MCF 10A (cell line): ENCODE measurements at regions not wholly inside any gene's neighbourhood (a gene's known extent, or its start where the extent isn't known, plus 50 kb on each side); places are given as distances from the start of the nearest gene placed in this dataset.

Source experiments
- BruUV-seq: library from RNA; stranded (reverse); fragments of 400-500 nt; replicated peaks from 2 replicates; lab custom pipeline; 2021; lab: Mats Ljungman, UMichigan
- CTCF ChIA-PET: fragments of 300-600 bp; sonication (Branson Sonifier 250); formaldehyde crosslinking; extraction: SDS; loops from one replicate; lab custom pipeline; 2021; ENCODE audit warnings: antibody characterized with exemption, inconsistent platforms; lab: Yijun Ruan, JAX
- POLR2A ChIA-PET: fragments of 300-600, 350-650 bp; sonication (Branson Sonifier 250); formaldehyde crosslinking; extraction: SDS; loops from one replicate; lab custom pipeline; 2020; ENCODE audit warnings: antibody characterized with exemption, inconsistent platforms; lab: Yijun Ruan, JAX
- DNase-seq: peaks from one replicate; pipeline ENCODE4 v3.0.0-alpha.2; 2018; ENCODE audit not compliant: unreplicated experiment
- H3K27ac Mint-ChIP-seq: one replicate; pipeline ENCODE4 v1.8.0; 2022; ENCODE audit warnings: mild to moderate bottlenecking, low read depth, mixed read lengths; ENCODE audit not compliant: unreplicated experiment
- H3K27me3 Mint-ChIP-seq: one replicate; pipeline ENCODE4 v1.8.0; 2022; ENCODE audit warnings: mixed read lengths; ENCODE audit not compliant: insufficient read depth, unreplicated experiment
- H3K36me3 Mint-ChIP-seq: one replicate; pipeline ENCODE4 v1.8.0; 2022; ENCODE audit warnings: mild to moderate bottlenecking, moderate library complexity, mixed read lengths; ENCODE audit not compliant: insufficient read depth, unreplicated experiment
- H3K4me1 Mint-ChIP-seq: one replicate; pipeline ENCODE4 v1.8.0; 2022; ENCODE audit warnings: mixed read lengths; ENCODE audit not compliant: insufficient read depth, unreplicated experiment
- H3K4me3 Mint-ChIP-seq: one replicate; pipeline ENCODE4 v1.8.0; 2022; ENCODE audit warnings: mild to moderate bottlenecking, moderate library complexity, mixed read lengths; ENCODE audit not compliant: unreplicated experiment
- H3K9me3 Mint-ChIP-seq: one replicate; pipeline ENCODE4 v1.8.0; 2022; ENCODE audit warnings: mixed read lengths; ENCODE audit not compliant: unreplicated experiment
- CTCF ChIP-seq: fragments of 200-600 bp; IDR thresholded peaks from one replicate; pipeline ENCODE4 v1.8.0; 2022; ENCODE audit warnings: antibody characterized with exemption, mild to moderate bottlenecking; ENCODE audit not compliant: unreplicated experiment
- intact Hi-C: fragments of 100-400 bp; cut with micrococcal nuclease; formaldehyde crosslinking; loops from 2 replicates; pipeline ENCODE4 v1.14.1; 2022

- intact Hi-C loops, result no loop called here
- no TSS peak for BruUV-seq
- Mint-ChIP-seq H3K36me3 (no peaks in the 10 kb centered on the region), H3K9me3 (peaks cover 7% of the 10 kb centered on the region), H3K27ac (no peak overlapping the region), H3K27me3 (no peaks in the 10 kb centered on the region), H3K4me1 (peaks cover 6% of the 10 kb centered on the region), H3K4me3 (no peak overlapping the region)
- no peak for TF ChIP-seq CTCF
- POLR2A ChIA-PET, result interaction anchor here (0.8 kb wide), 1 partner anchor 9 kb away, joined by 3 read pairs; no protein-coding TSS in a partner anchor
- CTCF ChIA-PET, result no interaction called here
- no peak for DNase-seq
Measured at GRCh38 chr18:52216109-52216508, 123.9 kb upstream of the DCC start.

- intact Hi-C loops, result no loop called here
- no peak overlapping the region for H3K4me3 Mint-ChIP-seq
- CTCF ChIA-PET, result no interaction called here
- H3K9me3 Mint-ChIP-seq, result peaks cover 7% of the 10 kb centered on the region
- no peak overlapping the region for H3K27ac Mint-ChIP-seq
- no peak for DNase-seq
- TF ChIP-seq CTCF, result no peak
- no peaks in the 10 kb centered on the region for H3K27me3 Mint-ChIP-seq
- H3K4me1 Mint-ChIP-seq, result peaks cover 6% of the 10 kb centered on the region
- POLR2A ChIA-PET, result interaction anchor here (0.9 kb wide), 1 partner anchor 11 kb away, joined by 3 read pairs; no protein-coding TSS in a partner anchor
- no peaks in the 10 kb centered on the region for H3K36me3 Mint-ChIP-seq
- BruUV-seq, result no TSS peak
Measured at GRCh38 chr18:52216666-52217065, 123.3 kb upstream of the DCC start.

GRCh38 chr18:52219102-52219501, 120.9 kb upstream of the DCC start:
- Mint-ChIP-seq H3K27ac (peak overlapping the region; percentile 47), H3K36me3 (no peaks in the 10 kb centered on the region), H3K9me3 (peaks cover 7% of the 10 kb centered on the region), H3K4me3 (no peak overlapping the region), H3K27me3 (no peaks in the 10 kb centered on the region), H3K4me1 (peaks cover 6% of the 10 kb centered on the region)
- no peak for DNase-seq
- POLR2A ChIA-PET, result interaction anchor here (1.1 to 1.4 kb wide), 2 partner anchors 11 to 17 kb away, joined by 3 read pairs; no protein-coding TSS in a partner anchor
- CTCF ChIA-PET, result interaction anchor here (0.7 kb wide), 1 partner anchor 10 kb away, joined by 3 read pairs; no protein-coding TSS in a partner anchor
- no TSS peak for BruUV-seq
- TF ChIP-seq CTCF, result no peak
- intact Hi-C loops, result no loop called here

GRCh38 chr18:52220062-52220591, 119.9 kb upstream of the DCC start:
- no peak overlapping the region for H3K27ac Mint-ChIP-seq
- ChIA-PET POLR2A (interaction anchor here (1.1 kb wide), 1 partner anchor 10 kb away, joined by 3 read pairs; no protein-coding TSS in a partner anchor), CTCF (no interaction called here)
- BruUV-seq, result no TSS peak
- TF ChIP-seq CTCF, result no peak
- H3K36me3 Mint-ChIP-seq, result no peaks in the 10 kb centered on the region
- peaks cover 6% of the 10 kb centered on the region for H3K4me1 Mint-ChIP-seq
- H3K27me3 Mint-ChIP-seq, result no peaks in the 10 kb centered on the region
- DNase-seq, result no peak
- no peak overlapping the region for H3K4me3 Mint-ChIP-seq
- H3K9me3 Mint-ChIP-seq, result peaks cover 7% of the 10 kb centered on the region
- intact Hi-C loops, result no loop called here
